OCI-LY7 (cell line): ENCODE measurements at regions not wholly inside any gene's neighbourhood (a gene's known extent, or its start where the extent isn't known, plus 50 kb on each side); places are given as distances from the start of the nearest gene placed in this dataset.

Experiments
- EZH2phosphoT487 ChIP-seq: fragments of 200-600 bp; sonication (generic); IDR thresholded peaks from 2 replicates; pipeline ENCODE4 v1.6.1; 2018; ENCODE audit warnings: low read depth, borderline replicate concordance, mild to moderate bottlenecking, mixed run types, antibody characterized with exemption, low read length, moderate library complexity, mixed read lengths
- TF ChIP-seq, protein P1 (sequence below): fragments of 200-600 bp; sonication (generic); conservative IDR thresholded peaks from 2 replicates; pipeline ENCODE4 v1.5.1; 2014; ENCODE audit warnings: mild to moderate bottlenecking, antibody characterized with exemption, low read length, moderate library complexity, mixed read lengths

DNA sequence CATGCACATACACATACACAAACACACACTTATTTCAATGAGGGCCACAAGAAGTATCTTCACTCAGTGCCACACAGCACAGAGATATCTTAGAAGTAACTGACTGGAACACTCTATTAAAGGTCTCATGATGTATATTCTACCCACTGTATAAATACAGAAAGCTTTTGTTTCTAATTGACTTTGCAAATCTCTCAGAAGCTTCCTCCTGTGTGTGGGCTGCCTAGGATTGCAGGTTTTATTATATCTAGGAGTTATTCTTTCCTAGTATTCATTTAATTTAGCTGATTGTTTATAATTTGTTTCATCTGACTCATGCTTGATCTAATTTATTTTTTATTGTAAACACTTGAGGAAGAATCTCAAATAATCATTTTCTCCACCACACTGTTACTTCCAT is 262.4 kb upstream of the ACTBL2 start:
- TF ChIP-seq, protein P1, sequence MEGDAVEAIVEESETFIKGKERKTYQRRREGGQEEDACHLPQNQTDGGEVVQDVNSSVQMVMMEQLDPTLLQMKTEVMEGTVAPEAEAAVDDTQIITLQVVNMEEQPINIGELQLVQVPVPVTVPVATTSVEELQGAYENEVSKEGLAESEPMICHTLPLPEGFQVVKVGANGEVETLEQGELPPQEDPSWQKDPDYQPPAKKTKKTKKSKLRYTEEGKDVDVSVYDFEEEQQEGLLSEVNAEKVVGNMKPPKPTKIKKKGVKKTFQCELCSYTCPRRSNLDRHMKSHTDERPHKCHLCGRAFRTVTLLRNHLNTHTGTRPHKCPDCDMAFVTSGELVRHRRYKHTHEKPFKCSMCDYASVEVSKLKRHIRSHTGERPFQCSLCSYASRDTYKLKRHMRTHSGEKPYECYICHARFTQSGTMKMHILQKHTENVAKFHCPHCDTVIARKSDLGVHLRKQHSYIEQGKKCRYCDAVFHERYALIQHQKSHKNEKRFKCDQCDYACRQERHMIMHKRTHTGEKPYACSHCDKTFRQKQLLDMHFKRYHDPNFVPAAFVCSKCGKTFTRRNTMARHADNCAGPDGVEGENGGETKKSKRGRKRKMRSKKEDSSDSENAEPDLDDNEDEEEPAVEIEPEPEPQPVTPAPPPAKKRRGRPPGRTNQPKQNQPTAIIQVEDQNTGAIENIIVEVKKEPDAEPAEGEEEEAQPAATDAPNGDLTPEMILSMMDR, result no peak
- TF ChIP-seq EZH2phosphoT487, result no peak
